GM23248 (cell line): ENCODE measurements at regions not wholly inside any gene's neighbourhood (a gene's known extent, or its start where the extent isn't known, plus 50 kb on each side); places are given as distances from the start of the nearest gene placed in this dataset.

Experiments
- EZH2 ChIP-seq: fragments of 200-600 bp; sonication (generic); IDR thresholded peaks from 2 replicates; pipeline ENCODE4 v1.6.1; 2018; ENCODE audit warnings: antibody characterized with exemption, mild to moderate bottlenecking; ENCODE audit not compliant: insufficient read depth, poor library complexity, severe bottlenecking
- EZH2phosphoT487 ChIP-seq: fragments of 200-600 bp; sonication (generic); IDR thresholded peaks from 2 replicates; pipeline ENCODE4 v1.6.1; 2018; ENCODE audit warnings: antibody characterized with exemption, moderate library complexity, mild to moderate bottlenecking, low read depth; ENCODE audit not compliant: insufficient read depth

DNA sequence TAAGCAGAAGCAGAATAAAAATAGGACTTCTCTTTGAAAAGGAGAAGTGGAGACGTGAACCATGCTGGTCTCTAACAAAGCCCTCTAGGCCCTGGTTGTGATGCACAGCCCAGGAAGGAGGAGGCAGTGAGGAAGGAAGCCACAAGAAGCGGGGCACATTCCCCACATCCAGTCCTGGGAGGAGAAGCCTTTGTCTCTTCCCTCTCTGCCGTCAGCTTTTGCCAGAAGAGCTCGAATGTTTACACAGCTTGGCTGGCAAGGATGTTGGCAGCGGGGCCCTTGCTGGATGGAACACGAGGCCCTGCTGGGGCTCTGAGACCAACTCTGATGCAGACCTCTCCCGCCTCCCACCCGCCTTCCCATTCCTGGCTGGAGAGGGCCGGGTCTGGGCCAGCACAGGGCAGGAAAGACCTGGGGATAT, 91.3 kb downstream of the MAF start:
- no peak for TF ChIP-seq EZH2
- no peak for TF ChIP-seq EZH2phosphoT487
